ENCODE measurements at regions not wholly inside any gene's neighbourhood (a gene's known extent, or its start where the extent isn't known, plus 50 kb on each side); places are given as distances from the start of the nearest gene placed in this dataset.

DNA sequence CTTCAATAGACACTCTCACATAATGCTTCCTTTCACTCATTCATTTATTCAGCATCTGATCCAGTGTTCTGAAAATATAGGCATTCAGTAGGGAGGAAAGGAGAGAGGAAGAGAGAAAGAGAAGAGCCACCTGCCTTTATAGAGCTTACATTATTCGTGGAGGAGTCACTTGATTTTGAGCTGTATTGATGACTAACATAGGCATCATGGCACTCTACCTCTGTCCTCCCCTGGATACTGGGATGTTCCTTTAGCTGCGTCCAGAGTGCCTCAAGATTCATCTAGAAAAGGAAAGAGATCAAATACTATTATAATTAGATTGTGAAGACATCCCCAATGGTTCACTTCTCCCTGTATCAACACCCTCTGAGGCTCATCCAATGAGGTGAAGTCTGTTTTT lies 345.1 kb downstream of the SPATA31D1 start:
- H3K27me3 Mint-ChIP-seq (ENCODE audit: unreplicated experiment): peaks cover 2% of the 10 kb centered on the region
- no peaks in the 10 kb centered on the region for H3K36me3 Mint-ChIP-seq (ENCODE audit: low read depth, unreplicated experiment)
- TF ChIP-seq, protein P1, sequence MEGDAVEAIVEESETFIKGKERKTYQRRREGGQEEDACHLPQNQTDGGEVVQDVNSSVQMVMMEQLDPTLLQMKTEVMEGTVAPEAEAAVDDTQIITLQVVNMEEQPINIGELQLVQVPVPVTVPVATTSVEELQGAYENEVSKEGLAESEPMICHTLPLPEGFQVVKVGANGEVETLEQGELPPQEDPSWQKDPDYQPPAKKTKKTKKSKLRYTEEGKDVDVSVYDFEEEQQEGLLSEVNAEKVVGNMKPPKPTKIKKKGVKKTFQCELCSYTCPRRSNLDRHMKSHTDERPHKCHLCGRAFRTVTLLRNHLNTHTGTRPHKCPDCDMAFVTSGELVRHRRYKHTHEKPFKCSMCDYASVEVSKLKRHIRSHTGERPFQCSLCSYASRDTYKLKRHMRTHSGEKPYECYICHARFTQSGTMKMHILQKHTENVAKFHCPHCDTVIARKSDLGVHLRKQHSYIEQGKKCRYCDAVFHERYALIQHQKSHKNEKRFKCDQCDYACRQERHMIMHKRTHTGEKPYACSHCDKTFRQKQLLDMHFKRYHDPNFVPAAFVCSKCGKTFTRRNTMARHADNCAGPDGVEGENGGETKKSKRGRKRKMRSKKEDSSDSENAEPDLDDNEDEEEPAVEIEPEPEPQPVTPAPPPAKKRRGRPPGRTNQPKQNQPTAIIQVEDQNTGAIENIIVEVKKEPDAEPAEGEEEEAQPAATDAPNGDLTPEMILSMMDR (IDR thresholded peaks at IDR 0.05; ENCODE audit: unreplicated experiment): no peak
- no peak overlapping the region for H3K4me3 Mint-ChIP-seq (ENCODE audit: unreplicated experiment)
- peaks cover 6% of the 10 kb centered on the region for H3K4me1 Mint-ChIP-seq (ENCODE audit: unreplicated experiment)
- H3K27ac Mint-ChIP-seq (ENCODE audit: unreplicated experiment): no peak overlapping the region
- DNase-seq (ENCODE audit: low spot score): no peak
- H3K9me3 Mint-ChIP-seq (ENCODE audit: unreplicated experiment): no peaks in the 10 kb centered on the region

DNA sequence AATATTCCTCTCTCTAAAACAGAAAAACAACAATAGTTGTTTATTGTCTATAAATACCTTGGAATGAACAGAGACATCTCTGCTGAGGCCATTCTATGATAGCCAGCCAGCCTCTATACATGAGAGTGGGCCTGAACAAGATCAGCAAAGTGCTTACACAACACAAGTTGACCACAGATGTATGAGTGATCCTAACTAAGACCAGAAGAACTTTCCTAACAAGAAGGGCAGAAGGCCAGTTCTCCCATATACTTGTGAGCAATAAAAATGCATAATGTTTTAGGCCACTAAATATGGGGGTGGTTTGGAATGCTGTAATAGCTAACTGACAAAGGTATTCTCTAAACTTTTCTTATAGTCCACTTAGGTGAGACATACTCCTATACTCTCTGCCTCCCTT lies 345.7 kb downstream of the SPATA31D1 start:
- Mint-ChIP-seq H3K9me3 (ENCODE audit: unreplicated experiment) (no peaks in the 10 kb centered on the region), H3K4me3 (ENCODE audit: unreplicated experiment) (no peak overlapping the region), H3K36me3 (ENCODE audit: low read depth, unreplicated experiment) (no peaks in the 10 kb centered on the region), H3K27ac (ENCODE audit: unreplicated experiment) (no peak overlapping the region), H3K27me3 (ENCODE audit: unreplicated experiment) (peaks cover 2% of the 10 kb centered on the region), H3K4me1 (ENCODE audit: unreplicated experiment) (peaks cover 13% of the 10 kb centered on the region)
- no peak for DNase-seq (ENCODE audit: low spot score)
- TF ChIP-seq, protein P1 (IDR thresholded peaks at IDR 0.05; ENCODE audit: unreplicated experiment): no peak

DNA sequence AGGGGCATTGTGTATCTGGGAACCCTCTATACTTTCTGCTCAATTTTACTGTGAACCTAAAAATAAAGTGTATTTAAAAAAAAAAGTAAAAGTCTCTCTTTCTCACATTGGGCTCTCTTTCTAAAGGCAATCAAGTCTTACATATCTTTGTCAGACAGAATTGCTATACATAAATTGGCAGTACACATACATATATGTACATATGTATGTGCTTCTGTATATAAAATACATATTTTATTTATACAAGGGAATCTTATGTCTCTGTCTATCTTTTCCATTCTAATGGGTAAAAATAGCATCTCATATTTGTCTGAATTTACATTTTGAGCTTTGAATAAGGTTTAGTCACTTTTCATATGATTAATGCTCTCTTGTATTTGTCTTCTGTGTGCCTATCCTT lies 348.8 kb downstream of the SPATA31D1 start:
- peaks cover 25% of the 10 kb centered on the region for H3K4me1 Mint-ChIP-seq (ENCODE audit: unreplicated experiment)
- peaks cover 2% of the 10 kb centered on the region for H3K27me3 Mint-ChIP-seq (ENCODE audit: unreplicated experiment)
- no peaks in the 10 kb centered on the region for H3K9me3 Mint-ChIP-seq (ENCODE audit: unreplicated experiment)
- H3K27ac Mint-ChIP-seq (ENCODE audit: unreplicated experiment): no peak overlapping the region
- H3K4me3 Mint-ChIP-seq (ENCODE audit: unreplicated experiment): no peak overlapping the region
- TF ChIP-seq, protein P1 (IDR thresholded peaks at IDR 0.05; ENCODE audit: unreplicated experiment): no peak
- no peak for DNase-seq (ENCODE audit: low spot score)
- H3K36me3 Mint-ChIP-seq (ENCODE audit: low read depth, unreplicated experiment): no peaks in the 10 kb centered on the region

DNA sequence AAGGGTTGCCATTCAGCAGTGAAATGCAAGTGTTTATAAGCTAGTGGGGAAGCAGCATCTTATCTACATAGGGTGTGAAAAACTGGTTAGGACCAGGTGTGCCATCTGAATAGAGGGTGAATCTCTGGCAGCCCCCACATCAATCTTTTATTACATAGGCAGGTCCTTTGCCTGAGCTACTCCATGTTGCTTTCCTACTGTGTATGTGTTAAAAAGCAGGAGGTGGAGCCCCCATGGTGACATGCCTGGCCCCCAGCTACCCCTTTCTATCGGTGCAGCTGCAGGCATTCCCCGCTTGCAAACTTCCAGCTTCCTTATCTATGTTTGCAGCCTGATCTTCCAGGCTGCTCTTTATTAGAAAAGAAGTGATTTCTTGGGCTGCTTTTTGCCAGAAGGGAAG lies 353.5 kb downstream of the SPATA31D1 start:
- Mint-ChIP-seq H3K4me1 (ENCODE audit: unreplicated experiment) (peaks cover 27% of the 10 kb centered on the region), H3K27ac (ENCODE audit: unreplicated experiment) (no peak overlapping the region), H3K36me3 (ENCODE audit: low read depth, unreplicated experiment) (peaks cover 10% of the 10 kb centered on the region), H3K27me3 (ENCODE audit: unreplicated experiment) (no peaks in the 10 kb centered on the region), H3K9me3 (ENCODE audit: unreplicated experiment) (peaks cover 14% of the 10 kb centered on the region), H3K4me3 (ENCODE audit: unreplicated experiment) (no peak overlapping the region)
- TF ChIP-seq, protein P1 (IDR thresholded peaks at IDR 0.05; ENCODE audit: unreplicated experiment): no peak
- DNase-seq (ENCODE audit: low spot score): no peak

DNA sequence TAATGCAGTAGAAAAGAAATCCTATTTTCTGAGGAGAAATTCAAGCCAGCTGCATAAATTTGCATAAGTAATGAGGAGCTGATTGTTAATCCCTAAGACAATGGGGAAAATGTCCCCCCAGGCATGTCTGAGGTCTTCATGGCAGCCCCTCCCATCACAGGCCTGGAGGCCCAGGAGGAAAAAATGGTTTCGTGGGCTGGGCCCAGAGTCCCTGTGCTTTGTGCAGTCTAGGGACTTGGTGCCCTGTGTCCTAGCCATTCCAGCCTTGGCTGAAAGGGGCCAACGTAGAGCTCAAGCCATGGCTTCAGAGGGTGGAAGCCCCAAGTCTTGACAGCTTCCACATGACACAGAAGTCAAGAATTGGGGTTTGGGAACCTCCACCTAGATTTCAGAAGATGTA lies 357.5 kb downstream of the SPATA31D1 start:
- H3K27me3 Mint-ChIP-seq (ENCODE audit: unreplicated experiment): peaks cover 1% of the 10 kb centered on the region
- peaks cover 17% of the 10 kb centered on the region for H3K9me3 Mint-ChIP-seq (ENCODE audit: unreplicated experiment)
- no peak overlapping the region for H3K4me3 Mint-ChIP-seq (ENCODE audit: unreplicated experiment)
- H3K27ac Mint-ChIP-seq (ENCODE audit: unreplicated experiment): no peak overlapping the region
- no peak for DNase-seq (ENCODE audit: low spot score)
- TF ChIP-seq, protein P1 (IDR thresholded peaks at IDR 0.05; ENCODE audit: unreplicated experiment): no peak
- peaks cover 14% of the 10 kb centered on the region for H3K36me3 Mint-ChIP-seq (ENCODE audit: low read depth, unreplicated experiment)
- H3K4me1 Mint-ChIP-seq (ENCODE audit: unreplicated experiment): peaks cover 5% of the 10 kb centered on the region

Data from endothelial cell (in vitro differentiated cells).